B cell (primary cell): ENCODE measurements at regions not wholly inside any gene's neighbourhood (a gene's known extent, or its start where the extent isn't known, plus 50 kb on each side); places are given as distances from the start of the nearest gene placed in this dataset.

ENCODE experiments used
- ATAC-seq: fragments of 200-7000 bp; cut with Tn5 transposase; one replicate; pipeline ENCODE4 v1.10.0; 2021; ENCODE audit warnings: low read depth, mild to moderate bottlenecking, moderate number of reproducible peaks, moderate library complexity
- CTCF ChIA-PET: fragments of 350-600 bp; sonication (Branson Sonifier 250); formaldehyde crosslinking; loops from one replicate; lab custom pipeline; 2021; ENCODE audit warnings: antibody characterized with exemption, inconsistent platforms; lab: Charles Lee
- POLR2A ChIA-PET: fragments of 350-600 bp; sonication (Branson Sonifier 250); formaldehyde crosslinking; loops from one replicate; lab custom pipeline; 2021; ENCODE audit warnings: antibody characterized with exemption; lab: Charles Lee
- DNase-seq: peaks from one replicate; pipeline ENCODE4 v3.0.0; 2013
- H2AFZ ChIP-seq: 2 replicates; pipeline ENCODE4 v1.6.1; 2012; ENCODE audit warnings: mild to moderate bottlenecking, low read depth, low read length; ENCODE audit not compliant: insufficient read depth, poor library complexity, severe bottlenecking
- H3K27ac ChIP-seq, 2 donors: 1 replicate in 1 of 2; 2 replicates in 1 of 2; pipeline ENCODE4 v1.5.1; 2012 to 2013; ENCODE audit warnings: low read length in 2 of 2, mild to moderate bottlenecking in 2 of 2, moderate library complexity in 1 of 2
- H3K27me3 ChIP-seq, 4 experiments: fragments of 200-600 bp in 1 of 4; sonication (generic) in 1 of 4; replicated peaks in 1 of 4; 1 replicate in 2 of 4; 2 replicates in 2 of 4; pipeline versions ENCODE4 v1.6.1 to v1.7.0; 2013 to 2016; ENCODE audit warnings: low read length in 3 of 4, mild to moderate bottlenecking in 2 of 4, mixed read lengths in 1 of 4, moderate library complexity in 1 of 4; ENCODE audit not compliant: insufficient read depth in 4 of 4, control insufficient read depth in 3 of 4; ENCODE audit errors: control extremely low read depth in 1 of 4
- H3K36me3 ChIP-seq, 2 experiments: replicated peaks in 1 of 2; 1 replicate in 1 of 2; 2 replicates in 1 of 2; pipeline versions ENCODE4 v1.6.1 to v1.7.1; 2013; ENCODE audit warnings: low read length in 1 of 2; ENCODE audit not compliant: insufficient read depth in 2 of 2, control insufficient read depth in 1 of 2; ENCODE audit errors: control extremely low read depth in 1 of 2, extremely low read depth in 1 of 2
- H3K4me1 ChIP-seq, 2 donors: fragments of 200-600 bp in 1 of 2; sonication (generic) in 1 of 2; 1 replicate in 1 of 2; 2 replicates in 1 of 2; pipeline versions ENCODE4 v1.5.1 to v1.6.1; 2013 to 2017; ENCODE audit warnings: low read length in 2 of 2; ENCODE audit not compliant: control insufficient read depth in 2 of 2, insufficient read depth in 2 of 2
- H3K4me2 ChIP-seq: replicated peaks from 2 replicates; pipeline ENCODE3; 2012; ENCODE audit warnings: mild to moderate bottlenecking, low read depth, low read length; ENCODE audit not compliant: poor library complexity, severe bottlenecking
- H3K4me3 ChIP-seq, 5 experiments: fragments of 200-600 bp in 1 of 5; sonication (generic) in 1 of 5; 1 replicate in 3 of 5; 2 replicates in 2 of 5; pipeline versions ENCODE4 v1.5.1 to v1.7.0; 2011 to 2016; ENCODE audit warnings: low read length in 4 of 5, mild to moderate bottlenecking in 4 of 5, low read depth in 2 of 5, control low read depth in 1 of 5, moderate library complexity in 1 of 5; ENCODE audit not compliant: insufficient read depth in 1 of 5; ENCODE audit errors: control extremely low read depth in 1 of 5, extremely low read depth in 1 of 5
- H3K79me2 ChIP-seq: fragments of 200-600 bp; sonication (generic); one replicate; pipeline ENCODE4 v1.6.0; 2016; ENCODE audit warnings: low read length; ENCODE audit not compliant: control insufficient read depth, insufficient read depth
- H3K9ac ChIP-seq: fragments of 200-600 bp; sonication (generic); 2 replicates; pipeline ENCODE4 v1.6.1; 2017; ENCODE audit warnings: mild to moderate bottlenecking, low read length, moderate library complexity
- H3K9me3 ChIP-seq, 3 donors: one replicate each; pipeline versions ENCODE4 v1.6.1 to v1.7.1; 2013; ENCODE audit warnings: low read length in 2 of 3; ENCODE audit not compliant: control insufficient read depth in 2 of 3, insufficient read depth in 1 of 3; ENCODE audit errors: control extremely low read depth in 1 of 3
- H4K20me1 ChIP-seq: 2 replicates; pipeline ENCODE4 v1.6.0; 2012; ENCODE audit warnings: mild to moderate bottlenecking, low read length; ENCODE audit not compliant: insufficient read depth, control insufficient read depth, poor library complexity, severe bottlenecking
- H3K27ac Mint-ChIP-seq: one replicate; pipeline ENCODE4 v1.8.0; 2021; ENCODE audit warnings: mixed read lengths
- H3K27me3 Mint-ChIP-seq: one replicate; pipeline ENCODE4 v1.8.0; 2021; ENCODE audit warnings: mixed read lengths
- H3K4me1 Mint-ChIP-seq: one replicate; pipeline ENCODE4 v1.8.0; 2021; ENCODE audit warnings: mixed read lengths
- H3K4me3 Mint-ChIP-seq: one replicate; pipeline ENCODE4 v1.8.0; 2021; ENCODE audit warnings: mixed read lengths
- H3K9me3 Mint-ChIP-seq: one replicate; pipeline ENCODE4 v1.8.0; 2022; ENCODE audit warnings: mixed read lengths; ENCODE audit not compliant: insufficient read depth
- CTCF ChIP-seq: fragments of 200-600 bp; IDR thresholded peaks from one replicate; pipeline ENCODE4 v1.8.0; 2022; ENCODE audit warnings: antibody characterized with exemption, mild to moderate bottlenecking
- EZH2 ChIP-seq: IDR thresholded peaks from 2 replicates; pipeline ENCODE4 v1.6.1; 2012; ENCODE audit warnings: borderline replicate concordance, low read depth, mild to moderate bottlenecking, moderate library complexity, low read length; ENCODE audit not compliant: insufficient read depth, poor library complexity, severe bottlenecking
- WGBS: methylation state at CpG from one replicate; pipeline ENCODE4 v1.1.5; 2013; ENCODE audit warnings: missing lambda C conversion rate; ENCODE audit not compliant: insufficient coverage; 5-methylcytosine and 5-hydroxymethylcytosine counted together
- intact Hi-C: fragments of 100-400 bp; cut with micrococcal nuclease; formaldehyde crosslinking; loops from one replicate; pipeline ENCODE4 v1.10.0; 2022

GRCh38 chr16:60031740-60032139 lies 1297.6 kb upstream of the GOT2 start:
- DNase-seq (no peak), ATAC-seq (no peak)
- no peak overlapping the region for H3K27ac Mint-ChIP-seq
- CTCF ChIA-PET: no interaction called here
- H3K4me2 ChIP-seq: no peak overlapping the region
- no peak overlapping the region for H3K4me3 Mint-ChIP-seq
- no CpG with 5 or more reads among the region's 1 CpG for WGBS
- no peaks in the 10 kb centered on the region for H4K20me1 ChIP-seq
- no peaks in the 10 kb centered on the region for H3K27me3 Mint-ChIP-seq
- H3K36me3 ChIP-seq: no peaks in the 10 kb centered on the region
- POLR2A ChIA-PET: no interaction called here
- H3K9ac ChIP-seq: no peak overlapping the region
- intact Hi-C loops: no loop called here
- no peak overlapping the region for H3K4me3 ChIP-seq
- no peaks in the 10 kb centered on the region for H3K27me3 ChIP-seq
- peaks cover 0 to 5% (median 0%) of the 10 kb centered on the region in 3 donors for H3K9me3 ChIP-seq
- TF ChIP-seq EZH2 (no peak), CTCF (no peak)
- H3K4me1 ChIP-seq: no peaks in the 10 kb centered on the region
- H3K27ac ChIP-seq: no peak overlapping the region
- no peaks in the 10 kb centered on the region for H3K4me1 Mint-ChIP-seq
- H3K9me3 Mint-ChIP-seq: no peaks in the 10 kb centered on the region
- H2AFZ ChIP-seq: no peak overlapping the region
- no peaks in the 10 kb centered on the region for H3K79me2 ChIP-seq

- Histone ChIP-seq H3K4me2 (no peak overlapping the region), H4K20me1 (no peaks in the 10 kb centered on the region), H3K79me2 (no peaks in the 10 kb centered on the region), H3K4me3 (no peak overlapping the region), H3K27ac (no peak overlapping the region), H3K9me3 (no peaks in the 10 kb centered on the region), H3K27me3 (no peaks in the 10 kb centered on the region), H3K9ac (no peak overlapping the region), H2AFZ (no peak overlapping the region), H3K4me1 (no peaks in the 10 kb centered on the region), H3K36me3 (no peaks in the 10 kb centered on the region)
- Mint-ChIP-seq H3K9me3 (peaks cover 3% of the 10 kb centered on the region), H3K27me3 (no peaks in the 10 kb centered on the region), H3K4me3 (no peak overlapping the region), H3K27ac (no peak overlapping the region), H3K4me1 (no peaks in the 10 kb centered on the region)
- DNase-seq: no peak
- CTCF ChIA-PET: no interaction called here
- intact Hi-C loops: no loop called here
- ATAC-seq: no peak
- POLR2A ChIA-PET: no interaction called here
- no peak for TF ChIP-seq EZH2
- no peak for TF ChIP-seq CTCF
Measured at GRCh38 chr16:60027351-60027750, 1293.2 kb upstream of the GOT2 start.
